Esophagus squamous epithelium (tissue), 4 donors: ENCODE measurements at regions not wholly inside any gene's neighbourhood (a gene's known extent, or its start where the extent isn't known, plus 50 kb on each side); places are given as distances from the start of the nearest gene placed in this dataset.

ENCODE experiments used
- POLR2A ChIP-seq, 4 donors: fragments of 450-650 bp; IDR thresholded peaks; one replicate each; pipeline ENCODE4 v1.6.1; 2017; ENCODE audit warnings: antibody characterized with exemption in 4 of 4, mild to moderate bottlenecking in 4 of 4, moderate library complexity in 3 of 4
- TF ChIP-seq, protein P1 (sequence below), 6 experiments: fragments of 450-650 bp in 4 of 6; fragments of 200-600 bp in 2 of 6; sonication (generic) in 2 of 6; IDR thresholded peaks; one replicate each; pipeline ENCODE4 v1.5.1; 2016 to 2019; ENCODE audit warnings: antibody characterized with exemption in 6 of 6, mild to moderate bottlenecking in 4 of 6, moderate library complexity in 4 of 6

DNA sequence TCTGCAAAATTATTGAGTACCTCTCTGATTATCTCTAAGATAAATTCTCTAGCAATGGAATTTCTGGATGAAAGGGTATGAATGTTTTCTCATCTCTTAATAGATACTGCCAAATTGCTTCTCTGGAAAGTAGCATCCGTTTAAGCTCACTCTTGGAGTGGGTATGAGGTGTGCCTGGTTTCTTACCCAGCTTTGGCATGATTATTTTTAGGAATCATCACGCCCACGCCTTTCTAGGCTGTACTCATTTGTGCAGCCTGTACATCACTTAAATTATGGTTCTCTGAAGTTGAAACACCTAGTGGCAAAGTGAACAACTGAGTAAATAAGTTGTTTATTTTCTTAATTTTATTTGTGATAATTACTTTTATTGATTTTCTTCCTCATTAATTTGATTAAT is 156.5 kb upstream of the IL12B start:
- TF ChIP-seq, protein P1, sequence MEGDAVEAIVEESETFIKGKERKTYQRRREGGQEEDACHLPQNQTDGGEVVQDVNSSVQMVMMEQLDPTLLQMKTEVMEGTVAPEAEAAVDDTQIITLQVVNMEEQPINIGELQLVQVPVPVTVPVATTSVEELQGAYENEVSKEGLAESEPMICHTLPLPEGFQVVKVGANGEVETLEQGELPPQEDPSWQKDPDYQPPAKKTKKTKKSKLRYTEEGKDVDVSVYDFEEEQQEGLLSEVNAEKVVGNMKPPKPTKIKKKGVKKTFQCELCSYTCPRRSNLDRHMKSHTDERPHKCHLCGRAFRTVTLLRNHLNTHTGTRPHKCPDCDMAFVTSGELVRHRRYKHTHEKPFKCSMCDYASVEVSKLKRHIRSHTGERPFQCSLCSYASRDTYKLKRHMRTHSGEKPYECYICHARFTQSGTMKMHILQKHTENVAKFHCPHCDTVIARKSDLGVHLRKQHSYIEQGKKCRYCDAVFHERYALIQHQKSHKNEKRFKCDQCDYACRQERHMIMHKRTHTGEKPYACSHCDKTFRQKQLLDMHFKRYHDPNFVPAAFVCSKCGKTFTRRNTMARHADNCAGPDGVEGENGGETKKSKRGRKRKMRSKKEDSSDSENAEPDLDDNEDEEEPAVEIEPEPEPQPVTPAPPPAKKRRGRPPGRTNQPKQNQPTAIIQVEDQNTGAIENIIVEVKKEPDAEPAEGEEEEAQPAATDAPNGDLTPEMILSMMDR (IDR thresholded peaks at IDR 0.05) = no peak
- TF ChIP-seq POLR2A (IDR thresholded peaks at IDR 0.05) = no peak
